SK-N-SH (cell line): ENCODE measurements at regions not wholly inside any gene's neighbourhood (a gene's known extent, or its start where the extent isn't known, plus 50 kb on each side); places are given as distances from the start of the nearest gene placed in this dataset.

Source experiments
- SMC3 ChIP-seq: IDR thresholded peaks from 2 replicates; pipeline ENCODE4 v1.6.1; 2012; ENCODE audit warnings: low read depth, low read length, improper control_type of control experiment
- TF ChIP-seq, protein P1 (sequence below): fragments of 200-600 bp; sonication (generic); IDR thresholded peaks from 2 replicates; pipeline ENCODE4 v1.6.1; 2017; ENCODE audit warnings: antibody characterized with exemption, mild to moderate bottlenecking, moderate library complexity

DNA sequence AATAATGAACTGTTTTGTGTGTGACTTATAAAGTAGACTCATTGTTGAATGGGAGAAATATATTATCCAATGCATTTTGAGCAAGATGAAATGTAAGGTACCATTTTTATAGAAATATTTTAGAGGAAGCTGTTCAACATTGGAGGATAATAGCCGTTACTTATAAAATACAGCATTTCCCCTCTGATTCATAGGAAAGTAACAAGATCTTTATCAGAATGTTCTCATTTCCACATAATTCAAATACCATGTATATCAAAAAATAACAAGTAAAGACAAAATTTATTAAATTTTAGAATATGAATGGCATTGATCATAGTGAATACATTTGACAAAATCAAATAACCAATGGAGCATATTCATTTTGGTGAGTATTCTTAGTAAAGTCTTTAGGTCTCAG lies 346.7 kb upstream of the PTGER4 start:
- TF ChIP-seq, protein P1, sequence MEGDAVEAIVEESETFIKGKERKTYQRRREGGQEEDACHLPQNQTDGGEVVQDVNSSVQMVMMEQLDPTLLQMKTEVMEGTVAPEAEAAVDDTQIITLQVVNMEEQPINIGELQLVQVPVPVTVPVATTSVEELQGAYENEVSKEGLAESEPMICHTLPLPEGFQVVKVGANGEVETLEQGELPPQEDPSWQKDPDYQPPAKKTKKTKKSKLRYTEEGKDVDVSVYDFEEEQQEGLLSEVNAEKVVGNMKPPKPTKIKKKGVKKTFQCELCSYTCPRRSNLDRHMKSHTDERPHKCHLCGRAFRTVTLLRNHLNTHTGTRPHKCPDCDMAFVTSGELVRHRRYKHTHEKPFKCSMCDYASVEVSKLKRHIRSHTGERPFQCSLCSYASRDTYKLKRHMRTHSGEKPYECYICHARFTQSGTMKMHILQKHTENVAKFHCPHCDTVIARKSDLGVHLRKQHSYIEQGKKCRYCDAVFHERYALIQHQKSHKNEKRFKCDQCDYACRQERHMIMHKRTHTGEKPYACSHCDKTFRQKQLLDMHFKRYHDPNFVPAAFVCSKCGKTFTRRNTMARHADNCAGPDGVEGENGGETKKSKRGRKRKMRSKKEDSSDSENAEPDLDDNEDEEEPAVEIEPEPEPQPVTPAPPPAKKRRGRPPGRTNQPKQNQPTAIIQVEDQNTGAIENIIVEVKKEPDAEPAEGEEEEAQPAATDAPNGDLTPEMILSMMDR = no peak
- no peak for TF ChIP-seq SMC3
